Stimulated activated CD4-positive, alpha-beta T cell treated with anti-CD3 and anti-CD28 coated beads, Interleukin-15, amount 100 ng/mL, for 1 hour (primary cell): ENCODE measurements at regions not wholly inside any gene's neighbourhood (a gene's known extent, or its start where the extent isn't known, plus 50 kb on each side); places are given as distances from the start of the nearest gene placed in this dataset.

Experiments
- DNase-seq, 2 donors: peaks; one replicate each; pipeline ENCODE4 v3.0.0-alpha.2; 2020; ENCODE audit warnings: low read depth in 1 of 2, low spot score in 1 of 2

DNA sequence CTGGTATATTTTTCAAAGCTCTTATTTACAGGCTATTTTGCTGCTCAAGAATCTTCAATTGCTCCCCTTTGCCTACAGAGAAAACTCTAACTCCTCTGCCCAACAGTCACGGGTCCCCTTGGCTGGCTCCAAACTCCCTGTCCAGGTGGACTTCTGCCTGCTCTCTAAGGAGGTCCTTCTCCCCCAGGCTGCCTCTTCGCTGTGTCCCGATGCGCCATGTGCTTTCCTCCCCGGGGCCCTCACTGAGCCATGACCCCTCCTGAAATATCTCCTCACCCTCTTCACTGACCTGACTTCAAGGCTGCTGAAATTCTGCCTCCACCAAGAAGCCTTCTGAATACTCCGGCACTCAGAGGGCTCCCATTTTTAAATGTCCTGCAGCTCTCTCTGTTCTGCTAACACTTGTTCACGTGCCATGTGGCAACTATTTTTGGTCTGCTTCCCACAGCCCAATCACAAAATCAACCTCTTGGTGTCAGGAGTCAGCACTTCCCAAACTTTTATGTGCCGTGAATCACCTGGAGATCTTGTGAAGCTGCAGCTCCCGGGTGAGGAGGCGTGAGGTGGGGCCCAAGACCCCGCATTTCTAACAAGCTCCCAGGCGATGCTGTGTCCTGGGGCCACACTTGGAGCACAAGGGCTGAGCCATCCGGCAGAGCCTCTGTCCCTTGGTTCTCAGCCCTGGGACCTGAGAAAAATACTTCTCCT, 85.7 kb upstream of the COL13A1 start:
- DNase-seq: no peak

DNA sequence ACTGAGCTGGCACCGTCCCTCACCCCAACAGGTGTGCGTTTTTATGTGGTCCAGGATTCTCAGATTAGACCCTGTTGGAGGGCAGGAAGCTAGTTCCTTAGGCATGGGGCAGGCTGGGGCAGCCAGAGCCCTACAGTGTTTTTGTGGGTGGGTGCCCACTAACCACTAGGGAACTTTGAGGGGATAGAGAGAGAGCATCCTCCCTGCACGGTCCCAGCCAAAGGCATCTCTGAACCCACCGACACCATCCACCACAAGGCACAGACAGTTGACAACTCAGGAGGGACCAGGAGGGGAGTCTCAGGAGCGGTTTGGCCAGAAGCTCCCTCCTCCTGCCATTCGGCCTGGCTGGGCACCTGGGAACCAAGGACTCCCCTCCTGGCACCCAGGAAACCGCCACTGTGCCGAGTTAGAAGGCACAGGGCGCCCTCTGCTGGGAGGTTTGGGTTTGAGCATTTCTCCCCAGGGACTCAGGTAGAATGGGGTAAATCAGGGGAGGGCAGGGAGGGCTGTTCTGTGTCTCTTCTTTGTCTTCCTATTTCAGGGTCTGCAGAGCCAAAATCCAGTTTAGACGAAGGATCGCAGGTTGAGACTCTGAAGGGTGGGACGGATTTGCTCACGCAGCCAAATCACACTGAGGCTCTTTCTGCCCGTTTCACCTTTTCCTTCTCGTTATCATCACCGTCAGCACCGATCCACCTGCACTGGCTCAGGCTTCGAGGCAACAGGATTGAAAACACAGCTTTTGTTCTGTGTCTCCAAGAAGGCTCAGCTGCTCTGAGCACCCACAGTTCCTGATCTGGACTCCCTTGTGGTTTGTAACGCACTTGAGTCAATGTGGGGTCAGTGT, 84.8 kb upstream of the COL13A1 start:
- peak in 1 of 2 donors; percentile 38 for DNase-seq

DNA sequence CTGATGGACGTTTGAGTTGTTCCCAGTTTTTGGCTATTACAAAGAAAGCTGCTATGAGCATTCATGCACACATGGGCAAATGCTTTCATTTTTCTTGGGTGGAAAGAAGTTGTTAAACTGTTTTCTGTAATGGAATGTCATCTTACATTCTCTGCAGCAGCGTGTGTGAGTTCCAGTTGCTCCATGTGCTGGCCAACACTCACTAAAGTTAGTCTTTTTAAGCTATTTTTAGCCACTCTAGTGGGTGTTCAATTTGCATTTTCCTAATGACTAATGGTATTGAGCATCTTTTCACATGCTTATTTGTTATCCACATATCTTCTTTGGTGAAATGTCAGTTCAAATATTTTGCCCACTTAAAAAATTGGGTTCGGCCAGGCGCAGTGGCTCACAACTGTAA, 82.8 kb upstream of the COL13A1 start:
- no peak for DNase-seq

DNA sequence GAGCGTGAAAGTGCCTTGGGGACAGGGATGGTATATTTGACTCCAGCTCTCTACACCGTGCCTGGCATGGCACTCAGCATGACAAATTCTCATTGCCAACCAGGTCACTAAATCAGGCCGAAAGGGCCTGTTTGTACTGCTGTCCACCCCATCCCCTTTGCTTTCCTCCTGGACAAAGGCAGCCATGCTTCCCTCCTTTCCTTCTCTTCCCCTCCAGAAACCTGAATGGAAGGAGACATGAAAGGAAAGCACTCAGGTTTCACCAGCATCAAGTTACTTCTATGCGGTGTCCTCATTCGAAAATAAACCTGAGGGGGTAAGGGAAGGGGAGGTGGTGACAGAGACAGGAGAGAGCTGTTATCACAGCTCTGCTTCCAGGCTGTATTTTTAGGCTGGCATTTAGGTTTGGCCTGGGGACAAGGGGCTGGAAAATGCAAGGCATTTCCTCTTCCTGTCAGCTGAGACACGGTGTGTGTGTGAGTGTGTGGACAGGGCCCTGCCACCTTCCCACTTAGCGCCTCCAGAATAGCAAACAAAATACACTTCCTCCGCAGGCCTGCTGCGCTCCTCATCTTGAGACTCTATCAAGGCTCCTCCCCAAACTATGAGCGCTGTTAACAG, 79.9 kb upstream of the COL13A1 start:
- no peak for DNase-seq

DNA sequence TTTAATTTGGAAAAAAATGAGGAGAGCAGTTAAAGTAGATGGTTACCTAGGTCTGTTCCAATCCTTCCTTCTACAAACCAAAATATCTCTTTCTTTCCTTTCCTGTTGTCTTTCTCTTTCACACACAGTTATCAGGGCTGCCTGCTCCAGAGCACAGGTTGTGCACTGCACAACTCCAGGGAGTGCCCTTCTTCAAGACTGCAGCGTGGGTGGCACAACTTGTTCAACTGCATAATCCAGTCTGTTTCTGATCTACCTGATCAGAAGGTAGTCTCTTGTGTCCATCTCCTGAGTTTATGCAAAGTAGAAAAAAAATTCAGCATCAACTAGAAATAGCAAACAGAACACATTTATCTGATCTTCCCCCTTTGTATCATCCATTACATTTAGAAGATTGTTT, 78.1 kb upstream of the COL13A1 start:
- DNase-seq: no peak

DNA sequence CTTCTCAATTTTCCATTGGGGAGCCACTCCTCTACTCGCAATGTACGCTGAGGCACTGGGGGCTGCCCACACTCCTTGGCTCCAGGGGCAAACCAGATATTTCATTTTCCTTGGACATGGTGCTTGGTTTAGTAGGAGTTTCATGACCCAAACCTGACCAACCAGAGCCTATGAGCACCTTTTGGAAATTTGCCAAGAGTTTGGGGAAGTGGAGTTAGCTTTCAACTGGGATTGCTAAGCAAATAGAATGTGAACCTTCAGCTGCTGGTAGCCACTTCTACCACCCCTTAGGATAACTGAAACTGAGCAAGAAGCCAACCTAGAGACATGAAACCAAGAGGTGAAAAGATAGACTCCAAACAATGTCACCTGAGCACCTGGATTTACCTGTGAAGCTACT, 74.9 kb upstream of the COL13A1 start:
- no peak for DNase-seq

DNA sequence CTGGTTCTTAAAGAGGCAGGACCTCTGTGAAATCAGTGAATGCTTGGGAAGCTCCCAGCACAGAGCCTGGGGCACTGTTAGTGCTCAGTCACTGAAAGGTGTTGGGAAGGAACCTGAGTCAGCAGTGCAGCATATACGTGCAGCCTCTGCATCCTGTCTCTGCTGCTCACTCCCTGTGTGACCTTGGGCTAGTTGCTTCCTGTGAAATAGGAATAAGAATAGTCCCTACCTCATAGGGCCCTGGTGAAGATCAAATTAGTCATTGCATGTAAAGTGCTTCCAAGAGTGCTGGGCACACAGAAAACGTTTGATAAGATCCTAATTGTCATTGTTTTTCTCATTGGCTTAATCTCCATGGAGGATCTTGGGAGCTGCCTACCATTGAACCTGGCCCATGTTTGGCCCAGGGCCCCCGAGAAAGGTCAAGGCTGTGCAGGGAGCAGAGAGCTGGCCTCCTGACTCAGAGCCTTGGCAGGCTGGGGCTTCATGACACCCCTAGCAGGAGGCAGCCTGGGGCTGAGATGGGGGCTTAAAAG, 73.3 kb upstream of the COL13A1 start:
- no peak for DNase-seq

DNA sequence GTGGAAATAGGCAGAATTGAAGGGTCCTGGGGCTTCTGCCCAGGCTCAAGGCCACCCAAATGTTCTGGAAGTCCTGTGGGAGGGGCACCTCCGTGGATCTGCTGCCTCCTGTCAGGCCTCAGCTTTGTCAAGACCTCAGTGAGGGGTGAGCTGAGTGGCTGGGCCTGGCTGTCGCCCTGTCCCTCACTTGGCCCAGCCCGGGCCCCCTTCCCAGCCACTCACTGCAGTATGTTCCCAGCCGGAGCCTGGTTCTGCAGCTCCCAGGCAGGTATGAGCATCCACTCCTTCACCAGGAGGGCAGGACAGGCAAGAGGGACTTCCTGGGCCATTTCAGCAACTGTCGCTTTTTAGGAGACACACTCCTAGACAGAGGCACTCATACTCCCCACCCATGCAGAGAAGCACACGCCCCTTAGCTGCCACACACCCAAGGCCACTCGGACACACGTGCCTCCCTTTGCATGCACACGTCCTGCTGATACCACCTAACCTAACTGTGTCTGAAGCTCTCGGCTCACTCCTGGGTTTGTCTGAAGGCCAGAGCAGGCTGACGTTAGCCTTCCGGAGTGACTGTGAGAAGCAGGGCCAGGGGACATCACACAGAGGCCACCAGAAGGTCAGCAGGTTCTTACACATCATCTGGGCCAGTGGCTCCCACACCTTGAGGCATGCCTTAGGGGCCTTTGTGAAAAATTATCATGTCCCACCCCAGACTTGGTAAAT, 72.2 kb upstream of the COL13A1 start:
- DNase-seq: no peak

DNA sequence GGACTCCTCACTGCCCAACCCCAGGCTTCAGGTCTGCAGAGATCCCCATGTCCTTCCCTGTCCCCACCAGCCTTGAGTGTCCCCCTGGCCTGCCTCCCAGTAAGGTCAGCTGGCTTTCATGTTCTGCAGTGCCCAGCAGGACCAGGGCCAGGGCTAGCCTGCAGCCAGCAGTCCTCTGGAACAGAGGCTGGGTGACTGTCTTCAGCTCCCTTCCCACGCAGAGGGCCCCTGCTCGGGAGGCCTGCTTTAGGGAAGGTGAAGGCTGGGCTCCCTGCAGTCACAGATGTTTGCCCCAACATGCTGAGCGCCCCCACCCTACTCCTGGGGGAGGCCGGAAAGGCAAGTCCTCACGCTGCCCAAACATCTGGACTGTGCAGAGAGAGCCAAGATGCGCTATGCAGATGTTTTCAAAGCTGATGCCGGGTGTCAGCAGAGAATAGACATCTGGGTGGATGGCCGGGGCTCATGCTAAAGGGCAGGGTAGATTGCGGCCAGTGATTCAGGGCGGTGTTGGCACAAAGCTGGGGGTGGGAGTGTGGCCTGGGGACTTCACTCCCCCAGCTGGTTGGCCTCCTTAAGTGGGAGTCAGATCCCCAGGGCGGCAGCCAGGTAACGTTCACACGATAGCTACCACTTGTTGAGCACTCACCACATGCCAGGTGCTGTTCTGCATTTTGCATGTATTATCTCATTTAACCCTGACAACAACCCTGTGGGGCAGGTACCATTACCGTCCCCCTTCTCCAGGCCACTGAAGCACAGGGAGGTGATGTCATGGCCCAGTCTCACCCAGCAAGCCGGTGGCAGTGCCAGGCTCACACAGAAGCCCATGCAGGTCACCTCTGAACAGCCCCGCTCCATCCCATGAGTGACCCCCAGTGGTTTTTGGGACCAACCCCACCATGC, 71.2 kb upstream of the COL13A1 start:
- DNase-seq: no peak

DNA sequence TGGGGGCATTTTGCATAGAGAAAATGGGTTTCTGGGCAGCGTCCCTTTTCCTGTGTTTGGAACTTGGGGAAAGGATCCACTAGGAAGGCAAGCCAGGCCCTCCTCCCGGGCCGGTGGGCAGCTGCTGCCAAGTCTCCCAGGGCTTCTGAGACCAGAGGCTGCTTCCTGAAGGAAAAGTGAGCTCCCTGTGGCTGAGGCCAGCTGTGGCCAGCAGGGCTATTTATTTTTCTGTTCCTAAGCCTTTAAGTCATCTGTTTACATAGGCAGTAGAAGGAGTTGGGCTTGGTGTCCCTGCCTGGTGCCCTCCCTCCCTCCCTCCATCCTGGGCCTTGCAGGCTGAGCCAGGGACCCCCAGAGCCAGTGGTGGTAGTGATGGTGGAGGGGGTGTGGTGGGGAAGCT, 70.5 kb upstream of the COL13A1 start:
- DNase-seq: no peak

DNA sequence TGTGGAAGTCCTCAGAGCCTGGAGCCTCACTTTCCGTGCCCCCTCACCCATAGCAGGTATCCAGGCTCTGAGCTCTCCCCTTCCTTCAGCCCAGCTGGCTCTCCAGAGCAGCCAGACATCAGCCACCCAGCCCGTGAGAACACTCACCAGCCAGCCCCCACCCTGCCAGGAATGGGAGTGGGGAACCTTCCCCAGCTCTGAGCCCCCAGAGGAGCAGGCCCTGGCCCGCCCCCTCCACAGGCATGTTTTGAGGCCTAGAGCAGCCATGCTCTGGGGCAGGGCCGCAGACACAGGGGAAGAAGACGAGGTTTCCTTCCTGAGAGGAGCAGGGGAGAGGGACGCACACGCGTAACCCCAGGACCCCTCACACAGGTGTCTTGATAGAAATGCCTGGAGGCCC, 70.0 kb upstream of the COL13A1 start:
- DNase-seq: no peak

DNA sequence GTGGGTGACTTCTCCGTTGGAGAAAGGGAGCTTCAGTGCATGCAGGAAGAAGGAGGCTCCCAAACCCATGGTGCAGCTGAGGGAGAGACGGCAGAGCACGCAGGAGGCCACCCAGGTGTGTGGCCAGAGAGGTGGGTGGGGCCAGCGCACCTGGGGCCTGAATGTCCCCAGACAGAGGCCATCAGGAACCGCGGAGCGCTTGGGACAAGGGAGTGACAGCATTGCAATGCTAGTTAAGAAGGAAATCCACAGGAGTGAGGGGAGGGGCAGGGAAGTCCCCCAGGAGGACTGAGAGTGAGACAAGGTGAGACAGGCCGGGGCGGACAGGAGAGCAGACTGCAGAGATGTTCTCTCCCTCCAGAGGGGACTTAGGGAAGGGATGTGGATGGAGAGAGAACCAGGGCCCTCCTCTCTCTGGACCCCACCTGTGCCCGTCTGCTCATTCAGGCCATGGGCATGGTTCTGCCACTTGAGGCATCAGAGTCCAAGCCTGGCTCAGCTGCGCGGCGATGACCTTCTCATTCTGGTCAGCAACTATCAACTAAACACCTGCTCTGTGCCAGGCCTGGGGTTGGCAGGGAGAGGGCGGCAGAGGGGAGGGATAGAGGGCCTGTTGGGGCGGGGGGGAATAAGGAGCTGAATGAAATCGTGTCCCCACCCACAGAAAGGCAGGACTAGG, 69.4 kb upstream of the COL13A1 start:
- DNase-seq: no peak

DNA sequence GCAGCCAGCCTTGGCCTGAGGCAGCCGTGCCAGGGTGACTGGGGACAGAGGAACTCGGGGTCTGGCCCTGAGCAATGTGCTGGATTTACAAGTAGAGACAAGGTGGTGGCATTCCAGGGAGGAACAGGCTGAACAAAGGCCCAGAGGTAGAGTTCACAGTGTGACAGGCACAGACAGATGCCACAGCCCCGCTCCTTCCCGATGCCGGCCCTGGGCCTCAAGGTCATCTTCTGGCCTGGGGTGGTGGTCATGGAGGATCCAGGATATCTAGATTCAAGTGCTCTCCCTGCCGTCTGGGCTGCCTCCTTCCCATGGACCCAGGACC, 68.9 kb upstream of the COL13A1 start:
- no peak for DNase-seq

DNA sequence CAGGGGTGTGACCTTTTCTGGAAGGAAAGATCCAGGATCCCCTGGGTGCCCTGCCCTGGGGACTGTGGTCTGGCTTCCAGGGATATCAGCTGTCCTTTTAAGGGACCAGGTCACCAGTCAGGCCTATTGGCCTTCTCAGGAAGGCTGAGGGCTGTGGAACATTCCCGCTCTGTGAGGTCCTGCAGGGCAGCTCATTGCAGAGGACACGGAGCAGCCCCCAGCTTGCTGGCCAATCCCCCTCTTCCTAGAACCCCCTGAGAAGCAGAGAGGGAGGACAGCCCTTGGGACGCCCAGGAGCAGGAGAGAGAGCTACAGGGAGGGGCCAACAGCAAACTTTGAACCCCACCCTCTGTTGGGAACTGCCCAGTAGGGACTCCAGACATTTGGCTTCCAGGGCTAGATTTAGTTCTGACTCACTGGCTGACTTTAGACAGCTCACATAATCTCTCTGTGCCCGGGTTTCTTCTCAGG, 67.9 kb upstream of the COL13A1 start:
- DNase-seq: no peak

DNA sequence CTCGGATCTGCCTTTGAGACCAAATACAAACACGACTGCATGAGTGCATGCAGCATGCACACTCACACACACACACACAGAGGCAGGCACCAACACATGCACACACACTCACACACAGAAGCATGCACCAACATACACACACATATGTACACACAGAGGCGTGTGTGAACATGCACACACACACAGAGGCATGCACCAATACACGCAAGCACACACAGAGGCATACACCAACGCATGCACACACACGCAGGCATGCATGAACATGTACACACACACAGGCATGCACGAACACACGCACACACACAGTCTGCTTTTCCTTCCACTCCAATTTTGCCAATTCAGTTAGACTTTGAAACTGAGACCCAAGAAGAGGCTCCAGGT, 67.3 kb upstream of the COL13A1 start:
- DNase-seq: no peak

DNA sequence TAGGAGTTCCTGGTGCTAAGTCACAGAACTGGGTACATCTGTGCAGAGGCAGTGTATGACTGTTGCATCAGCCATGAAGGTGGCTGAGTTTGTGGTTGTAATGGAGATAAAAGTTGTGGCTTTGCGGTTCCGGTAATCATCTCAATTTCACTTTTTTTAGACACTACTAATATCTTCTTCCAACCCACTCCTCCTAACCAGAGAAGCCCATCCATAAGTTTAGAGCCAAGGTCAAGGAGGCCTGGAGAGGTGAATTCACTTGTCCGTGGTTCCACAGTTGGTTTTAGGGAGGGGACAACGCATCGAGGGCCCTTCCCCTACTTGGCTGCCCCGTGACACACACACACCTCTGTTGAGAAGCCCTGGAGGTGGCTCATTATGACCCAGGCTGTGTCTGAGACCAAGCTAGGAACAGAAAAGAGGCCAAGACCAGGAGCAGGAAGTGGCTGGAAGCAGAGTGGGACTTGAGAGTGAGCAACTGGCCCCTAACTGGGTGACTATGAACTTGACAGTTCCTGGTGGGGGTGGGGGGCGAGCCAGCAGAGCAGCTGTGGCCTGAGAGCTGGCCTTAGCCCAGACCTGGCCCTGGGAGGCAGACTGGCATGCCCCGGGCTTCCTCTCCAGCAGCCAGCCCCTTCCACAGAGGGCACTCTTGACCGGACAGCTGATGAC, 66.8 kb upstream of the COL13A1 start:
- no peak for DNase-seq

DNA sequence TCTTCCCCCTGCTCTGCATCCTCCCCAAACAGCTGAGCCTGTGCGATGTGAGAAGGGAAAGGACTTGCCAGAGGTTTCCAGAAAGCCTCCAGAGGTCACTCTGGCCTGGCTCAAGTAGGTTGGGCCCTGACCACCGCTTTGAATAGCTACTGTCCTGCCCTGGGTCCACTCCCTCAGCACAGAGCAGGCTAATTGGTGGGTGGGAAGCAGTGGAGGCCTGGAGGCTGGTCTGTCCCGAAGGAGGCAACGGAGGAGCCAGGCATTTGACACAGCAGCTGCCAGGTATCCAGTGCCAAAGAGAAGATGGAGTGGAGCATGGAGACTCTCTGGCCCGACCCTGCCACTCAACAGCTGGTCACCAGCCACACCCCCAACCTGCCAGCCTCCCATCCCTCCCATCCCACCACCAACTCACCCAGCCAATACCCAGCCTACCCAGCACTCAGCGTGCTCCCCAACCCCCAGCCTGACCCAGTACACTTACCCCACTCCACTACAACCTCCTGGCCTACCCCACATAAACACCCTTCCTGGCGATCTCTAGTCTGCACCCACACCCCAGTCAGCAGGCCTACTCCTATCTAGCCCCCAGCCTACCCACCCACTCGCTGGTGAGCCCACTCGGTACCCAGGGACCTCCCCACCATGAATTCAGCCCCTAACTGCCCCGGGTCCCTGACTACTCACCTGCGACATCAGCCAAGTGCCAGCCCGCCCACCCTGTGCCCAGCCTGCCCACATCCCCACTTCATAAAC, 64.6 kb upstream of the COL13A1 start:
- no peak for DNase-seq

DNA sequence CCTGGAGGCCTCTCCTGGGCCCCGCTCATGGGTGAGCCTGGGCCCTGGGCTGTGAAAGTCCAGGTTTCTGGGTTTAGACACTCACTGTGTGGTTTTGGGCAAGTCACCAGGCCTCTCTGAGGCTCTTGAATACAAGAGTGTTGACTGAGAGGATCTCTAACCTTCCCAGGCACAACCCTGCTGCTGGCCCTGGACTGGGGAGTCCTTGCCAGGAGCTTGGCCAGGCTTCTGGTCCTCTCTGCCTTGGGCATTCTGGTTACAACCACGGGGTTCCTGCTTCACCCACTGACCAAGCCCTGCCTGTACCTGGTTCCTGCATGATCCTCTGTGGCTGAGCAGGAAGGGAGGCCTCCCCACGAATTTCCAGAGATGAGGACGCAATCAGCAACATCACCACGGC, 63.6 kb upstream of the COL13A1 start:
- DNase-seq: no peak
